GM12892 (cell line): ENCODE measurements at regions not wholly inside any gene's neighbourhood (a gene's known extent, or its start where the extent isn't known, plus 50 kb on each side); places are given as distances from the start of the nearest gene placed in this dataset.

Experiments used
- POLR2A ChIP-seq: IDR thresholded peaks from 2 replicates; pipeline ENCODE4 v1.6.1; 2011; ENCODE audit warnings: low read depth, low read length, control low read depth
- POLR2AphosphoS5 ChIP-seq: IDR thresholded peaks from 2 replicates; pipeline ENCODE4 v1.6.1; 2011; ENCODE audit warnings: low read depth, low read length, control low read depth

DNA sequence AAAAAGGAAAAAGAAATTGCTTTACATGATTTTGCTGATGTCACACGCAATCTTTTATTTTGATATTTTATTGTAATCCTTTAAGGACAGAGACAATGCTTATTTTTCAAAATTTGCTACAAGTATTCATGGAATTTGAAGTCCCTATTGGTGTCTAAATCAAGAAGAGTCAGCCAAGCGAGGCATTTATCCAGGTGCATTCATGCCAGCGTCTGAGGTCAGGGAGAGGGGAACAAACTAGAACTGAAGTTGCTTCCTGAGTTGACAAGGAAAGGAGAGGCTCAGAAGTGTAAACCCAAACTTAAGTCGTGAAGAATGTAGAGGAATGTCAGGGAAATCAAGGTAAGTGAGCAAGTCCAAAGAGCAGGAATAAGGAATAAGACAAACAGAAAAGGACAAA, 83.0 kb upstream of the GNAQ start:
- no peak for TF ChIP-seq POLR2AphosphoS5
- no peak for TF ChIP-seq POLR2A
